Chondrocyte (in vitro differentiated cells): ENCODE measurements at regions not wholly inside any gene's neighbourhood (a gene's known extent, or its start where the extent isn't known, plus 50 kb on each side); places are given as distances from the start of the nearest gene placed in this dataset.

Experiments used
- DNase-seq: peaks from one replicate; pipeline ENCODE4 v3.0.0; 2021; ENCODE audit warnings: mixed read lengths, low spot score
- H3K27ac Mint-ChIP-seq: one replicate; pipeline ENCODE4 v1.8.0; 2021; ENCODE audit warnings: mild to moderate bottlenecking, moderate library complexity, mixed read lengths; ENCODE audit not compliant: unreplicated experiment
- H3K27me3 Mint-ChIP-seq: 2 replicates; pipeline ENCODE4 v1.8.0; 2021; ENCODE audit warnings: low read depth, mixed read lengths
- H3K36me3 Mint-ChIP-seq: 2 replicates; pipeline ENCODE4 v1.8.0; 2021; ENCODE audit warnings: low read depth, mixed read lengths
- H3K4me1 Mint-ChIP-seq: 2 replicates; pipeline ENCODE4 v1.8.0; 2021; ENCODE audit warnings: low read depth, mild to moderate bottlenecking, mixed read lengths
- H3K4me3 Mint-ChIP-seq: one replicate; pipeline ENCODE4 v1.8.0; 2021; ENCODE audit warnings: mild to moderate bottlenecking, moderate library complexity, mixed read lengths; ENCODE audit not compliant: unreplicated experiment
- H3K9me3 Mint-ChIP-seq: 2 replicates; pipeline ENCODE4 v1.8.0; 2021; ENCODE audit warnings: low read depth, mixed read lengths
- CTCF ChIP-seq: fragments of 200-600 bp; sonication (generic); IDR thresholded peaks from 2 replicates; pipeline ENCODE4 v1.5.0; 2021; ENCODE audit warnings: antibody characterized with exemption, mild to moderate bottlenecking, moderate library complexity

GRCh38 chr11:81986556-81987161 is 747.0 kb downstream of the FAM181B start:
- DNase-seq = no peak
- H3K27me3 Mint-ChIP-seq = no peaks in the 10 kb centered on the region
- no peaks in the 10 kb centered on the region for H3K36me3 Mint-ChIP-seq
- peaks cover 14% of the 10 kb centered on the region for H3K9me3 Mint-ChIP-seq
- H3K4me1 Mint-ChIP-seq = peaks cover 9% of the 10 kb centered on the region
- no peak overlapping the region for H3K27ac Mint-ChIP-seq
- H3K4me3 Mint-ChIP-seq = no peak overlapping the region
- TF ChIP-seq CTCF = no peak

GRCh38 chr11:81979448-81979847 is 754.2 kb downstream of the FAM181B start:
- TF ChIP-seq CTCF = no peak
- Mint-ChIP-seq H3K36me3 (no peaks in the 10 kb centered on the region), H3K4me1 (peaks cover 5% of the 10 kb centered on the region), H3K4me3 (no peak overlapping the region), H3K27ac (no peak overlapping the region), H3K27me3 (no peaks in the 10 kb centered on the region), H3K9me3 (peaks cover 16% of the 10 kb centered on the region)
- DNase-seq = no peak

- Mint-ChIP-seq H3K27ac (no peak overlapping the region), H3K9me3 (peaks cover 11% of the 10 kb centered on the region), H3K27me3 (no peaks in the 10 kb centered on the region), H3K4me1 (peaks cover 5% of the 10 kb centered on the region), H3K36me3 (no peaks in the 10 kb centered on the region), H3K4me3 (no peak overlapping the region)
- DNase-seq = no peak
- TF ChIP-seq CTCF = no peak
Observed at GRCh38 chr11:81975261-81975900, 758.3 kb downstream of the FAM181B start.

GRCh38 chr11:81970886-81971285 is 762.8 kb downstream of the FAM181B start:
- H3K27ac Mint-ChIP-seq = no peak overlapping the region
- no peak overlapping the region for H3K4me3 Mint-ChIP-seq
- no peaks in the 10 kb centered on the region for H3K9me3 Mint-ChIP-seq
- no peaks in the 10 kb centered on the region for H3K4me1 Mint-ChIP-seq
- no peak for DNase-seq
- TF ChIP-seq CTCF = no peak
- H3K27me3 Mint-ChIP-seq = no peaks in the 10 kb centered on the region
- no peaks in the 10 kb centered on the region for H3K36me3 Mint-ChIP-seq

GRCh38 chr11:81967242-81967641 is 766.4 kb downstream of the FAM181B start:
- no peak for TF ChIP-seq CTCF
- Mint-ChIP-seq H3K4me3 (no peak overlapping the region), H3K9me3 (no peaks in the 10 kb centered on the region), H3K36me3 (no peaks in the 10 kb centered on the region), H3K27ac (no peak overlapping the region), H3K27me3 (no peaks in the 10 kb centered on the region), H3K4me1 (no peaks in the 10 kb centered on the region)
- no peak for DNase-seq
